Caco-2 (cell line): ENCODE measurements at regions not wholly inside any gene's neighbourhood (a gene's known extent, or its start where the extent isn't known, plus 50 kb on each side); places are given as distances from the start of the nearest gene placed in this dataset.

ENCODE experiments used
- BruUV-seq: library from RNA; stranded (reverse); fragments of 400-500 nt; replicated peaks from 2 replicates; lab custom pipeline; 2021; lab: Mats Ljungman, UMichigan
- CTCF ChIA-PET: fragments of 300-600 bp; sonication (Branson Sonifier 250); formaldehyde crosslinking; loops from one replicate; lab custom pipeline; 2022; ENCODE audit warnings: antibody characterized with exemption; lab: Charles Lee
- POLR2A ChIA-PET: fragments of 300-600 bp; sonication (Branson Sonifier 250); formaldehyde crosslinking; loops from one replicate; lab custom pipeline; 2022; ENCODE audit warnings: antibody characterized with exemption; lab: Charles Lee
- DNase-seq, 2 experiments: peaks; one replicate each; pipeline versions ENCODE4 v3.0.0 to v3.0.0-alpha.2; 2020 to 2022
- H3K27me3 ChIP-seq: replicated peaks from 2 replicates; pipeline ENCODE4 v1.6.0; 2011; ENCODE audit warnings: low read length; ENCODE audit not compliant: control insufficient read depth, insufficient read depth
- H3K36me3 ChIP-seq: 2 replicates; pipeline ENCODE4 v1.5.1; 2011; ENCODE audit warnings: low read length; ENCODE audit not compliant: control insufficient read depth, insufficient read depth
- H3K4me1 ChIP-seq: fragments of 250-450 bp; sonication (Bioruptor Pico); 2 replicates; pipeline ENCODE4 v1.5.1; 2020; ENCODE audit warnings: mild to moderate bottlenecking
- H3K4me3 ChIP-seq: 2 replicates; pipeline ENCODE4 v1.5.1; 2011; ENCODE audit warnings: low read depth, mild to moderate bottlenecking, control low read depth, low read length
- H3K9me3 ChIP-seq: fragments of 250-450 bp; sonication (Bioruptor Pico); 2 replicates; pipeline ENCODE4 v1.5.1; 2020; ENCODE audit warnings: mild to moderate bottlenecking, moderate library complexity
- H3K27ac Mint-ChIP-seq: one replicate; pipeline ENCODE4 v1.8.0; 2022; ENCODE audit warnings: mixed read lengths; ENCODE audit not compliant: unreplicated experiment
- H3K27me3 Mint-ChIP-seq: one replicate; pipeline ENCODE4 v1.8.0; 2022; ENCODE audit warnings: mixed read lengths; ENCODE audit not compliant: insufficient read depth, unreplicated experiment
- H3K36me3 Mint-ChIP-seq: one replicate; pipeline ENCODE4 v1.8.0; 2022; ENCODE audit warnings: mild to moderate bottlenecking, mixed read lengths; ENCODE audit not compliant: insufficient read depth, unreplicated experiment
- H3K4me1 Mint-ChIP-seq: one replicate; pipeline ENCODE4 v1.8.0; 2022; ENCODE audit warnings: low read depth, mixed read lengths; ENCODE audit not compliant: unreplicated experiment
- H3K4me3 Mint-ChIP-seq: one replicate; pipeline ENCODE4 v1.8.0; 2022; ENCODE audit warnings: mild to moderate bottlenecking, moderate library complexity, mixed read lengths; ENCODE audit not compliant: unreplicated experiment
- H3K9me3 Mint-ChIP-seq: one replicate; pipeline ENCODE4 v1.8.0; 2022; ENCODE audit warnings: mixed read lengths; ENCODE audit not compliant: unreplicated experiment
- CTCF ChIP-seq, 2 experiments: fragments of 200-600 bp in 1 of 2; IDR thresholded peaks; 1 replicate in 1 of 2; 2 replicates in 1 of 2; pipeline versions ENCODE4 v1.5.1 to v1.8.0; 2011 to 2022; ENCODE audit warnings: antibody characterized with exemption in 1 of 2, control low read depth in 1 of 2, inconsistent platforms in 1 of 2, low read depth in 1 of 2, low read length in 1 of 2, mild to moderate bottlenecking in 1 of 2, moderate library complexity in 1 of 2; ENCODE audit not compliant: insufficient read depth in 1 of 2, severe bottlenecking in 1 of 2, unreplicated experiment in 1 of 2
- intact Hi-C: fragments of 100-400 bp; cut with micrococcal nuclease; formaldehyde crosslinking; loops from one replicate; pipeline ENCODE4 v1.10.0; 2022; ENCODE audit not compliant: unreplicated experiment

GRCh38 chr10:36007369-36007768, 365.3 kb upstream of the FZD8 start:
- no peak for TF ChIP-seq CTCF (IDR thresholded peaks at IDR 0.05; ENCODE audit: insufficient read depth in 1 of 2, low read depth in 1 of 2, low read length in 1 of 2, severe bottlenecking in 1 of 2, unreplicated experiment in 1 of 2)
- no peaks in the 10 kb centered on the region for H3K9me3 ChIP-seq
- no peaks in the 10 kb centered on the region for H3K9me3 Mint-ChIP-seq
- no peaks in the 10 kb centered on the region for H3K36me3 Mint-ChIP-seq
- H3K27me3 ChIP-seq = no peaks in the 10 kb centered on the region; the same call in 1 of the 2 replicates
- H3K4me1 ChIP-seq = no peaks in the 10 kb centered on the region
- no peaks in the 10 kb centered on the region for H3K36me3 ChIP-seq
- CTCF ChIA-PET = no interaction called here
- H3K27ac Mint-ChIP-seq = no peak overlapping the region
- intact Hi-C loops = no loop called here
- POLR2A ChIA-PET = no interaction called here
- no TSS peak for BruUV-seq
- H3K4me3 ChIP-seq = no peak overlapping the region
- no peaks in the 10 kb centered on the region for H3K4me1 Mint-ChIP-seq
- peaks cover 9% of the 10 kb centered on the region for H3K27me3 Mint-ChIP-seq
- no peak overlapping the region for H3K4me3 Mint-ChIP-seq
- no peak for DNase-seq

GRCh38 chr10:36003688-36004087, 361.6 kb upstream of the FZD8 start:
- BruUV-seq = no TSS peak
- ChIA-PET CTCF (no interaction called here), POLR2A (no interaction called here)
- H3K9me3 Mint-ChIP-seq = no peaks in the 10 kb centered on the region
- no peaks in the 10 kb centered on the region for H3K4me1 Mint-ChIP-seq
- no peak overlapping the region for H3K4me3 Mint-ChIP-seq
- no peaks in the 10 kb centered on the region for H3K4me1 ChIP-seq
- peaks cover 7% of the 10 kb centered on the region for H3K27me3 Mint-ChIP-seq
- H3K36me3 Mint-ChIP-seq = no peaks in the 10 kb centered on the region
- no peak for DNase-seq
- intact Hi-C loops = loop anchor here (5.0 kb wide), 1 partner anchor 366 kb away; no protein-coding TSS in a partner anchor
- H3K27me3 ChIP-seq = no peaks in the 10 kb centered on the region; the same call in 1 of the 2 replicates
- H3K27ac Mint-ChIP-seq = no peak overlapping the region
- no peak for TF ChIP-seq CTCF (IDR thresholded peaks at IDR 0.05; ENCODE audit: insufficient read depth in 1 of 2, low read depth in 1 of 2, low read length in 1 of 2, severe bottlenecking in 1 of 2, unreplicated experiment in 1 of 2)
- no peaks in the 10 kb centered on the region for H3K36me3 ChIP-seq
- H3K4me3 ChIP-seq = no peak overlapping the region
- H3K9me3 ChIP-seq = no peaks in the 10 kb centered on the region

GRCh38 chr10:36003031-36003600, 361.0 kb upstream of the FZD8 start:
- no peak overlapping the region for H3K27ac Mint-ChIP-seq
- H3K27me3 Mint-ChIP-seq = peaks cover 11% of the 10 kb centered on the region
- Histone ChIP-seq H3K27me3 (no peaks in the 10 kb centered on the region; the same call in 1 of the 2 replicates), H3K4me1 (no peaks in the 10 kb centered on the region), H3K9me3 (no peaks in the 10 kb centered on the region), H3K4me3 (no peak overlapping the region), H3K36me3 (no peaks in the 10 kb centered on the region)
- H3K4me3 Mint-ChIP-seq = no peak overlapping the region
- H3K4me1 Mint-ChIP-seq = no peaks in the 10 kb centered on the region
- TF ChIP-seq CTCF (IDR thresholded peaks at IDR 0.05; ENCODE audit: insufficient read depth in 1 of 2, low read depth in 1 of 2, low read length in 1 of 2, severe bottlenecking in 1 of 2, unreplicated experiment in 1 of 2) = no peak
- POLR2A ChIA-PET = no interaction called here
- DNase-seq = no peak
- no peaks in the 10 kb centered on the region for H3K36me3 Mint-ChIP-seq
- CTCF ChIA-PET = no interaction called here
- H3K9me3 Mint-ChIP-seq = no peaks in the 10 kb centered on the region
- BruUV-seq = no TSS peak
- intact Hi-C loops = loop anchor here (5.0 kb wide), 1 partner anchor 366 kb away; no protein-coding TSS in a partner anchor
